ENCODE measurements at regions not wholly inside any gene's neighbourhood (a gene's known extent, or its start where the extent isn't known, plus 50 kb on each side); places are given as distances from the start of the nearest gene placed in this dataset.

DNA sequence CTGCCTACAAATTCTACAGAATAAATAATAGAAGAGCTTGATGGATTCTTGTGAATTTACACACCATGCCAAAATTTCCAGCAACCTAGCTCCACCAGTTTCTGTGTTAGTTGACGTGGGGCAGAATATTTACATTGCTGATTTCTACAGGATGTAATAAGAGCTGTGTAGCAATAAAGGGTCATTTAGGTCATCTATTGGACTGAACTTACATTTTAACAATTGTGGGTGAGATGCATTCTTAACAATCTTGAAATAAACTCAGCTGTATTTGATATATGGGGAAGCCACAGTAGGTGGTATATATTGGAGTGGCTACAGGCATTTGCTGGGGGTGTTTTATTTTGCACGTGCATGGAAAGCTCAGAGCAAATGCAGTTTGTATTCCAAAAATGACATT, 655.3 kb downstream of the IQCM start:
- H3K9me3 ChIP-seq (ENCODE audit: control insufficient read depth in 2 of 3, insufficient read depth in 1 of 3, low read length in 3 of 3): peaks cover 0 to 2% (median 0%) of the 10 kb centered on the region in 3 donors
- no peak overlapping the region for H3K9ac ChIP-seq (ENCODE audit: low read length in 3 of 3)
- H3K36me3 ChIP-seq (ENCODE audit: control insufficient read depth in 2 of 3, insufficient read depth in 3 of 3, low read length in 3 of 3): no peaks in the 10 kb centered on the region
- no peak overlapping the region for H3K27ac ChIP-seq (ENCODE audit: low read depth in 2 of 2, low read length in 2 of 2)
- DNase-seq (no peak), FAIRE-seq (no peak)
- no peaks in the 10 kb centered on the region for H3K4me1 ChIP-seq (ENCODE audit: control insufficient read depth in 2 of 3, insufficient read depth in 2 of 3, low read depth in 1 of 3, low read length in 3 of 3)
- no peaks in the 10 kb centered on the region for H3K27me3 ChIP-seq (ENCODE audit: control insufficient read depth, insufficient read depth, low read length)
- no peak overlapping the region for H3K4me3 ChIP-seq (ENCODE audit: low read length in 3 of 3)
- TF ChIP-seq, protein P1, sequence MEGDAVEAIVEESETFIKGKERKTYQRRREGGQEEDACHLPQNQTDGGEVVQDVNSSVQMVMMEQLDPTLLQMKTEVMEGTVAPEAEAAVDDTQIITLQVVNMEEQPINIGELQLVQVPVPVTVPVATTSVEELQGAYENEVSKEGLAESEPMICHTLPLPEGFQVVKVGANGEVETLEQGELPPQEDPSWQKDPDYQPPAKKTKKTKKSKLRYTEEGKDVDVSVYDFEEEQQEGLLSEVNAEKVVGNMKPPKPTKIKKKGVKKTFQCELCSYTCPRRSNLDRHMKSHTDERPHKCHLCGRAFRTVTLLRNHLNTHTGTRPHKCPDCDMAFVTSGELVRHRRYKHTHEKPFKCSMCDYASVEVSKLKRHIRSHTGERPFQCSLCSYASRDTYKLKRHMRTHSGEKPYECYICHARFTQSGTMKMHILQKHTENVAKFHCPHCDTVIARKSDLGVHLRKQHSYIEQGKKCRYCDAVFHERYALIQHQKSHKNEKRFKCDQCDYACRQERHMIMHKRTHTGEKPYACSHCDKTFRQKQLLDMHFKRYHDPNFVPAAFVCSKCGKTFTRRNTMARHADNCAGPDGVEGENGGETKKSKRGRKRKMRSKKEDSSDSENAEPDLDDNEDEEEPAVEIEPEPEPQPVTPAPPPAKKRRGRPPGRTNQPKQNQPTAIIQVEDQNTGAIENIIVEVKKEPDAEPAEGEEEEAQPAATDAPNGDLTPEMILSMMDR (IDR thresholded peaks at IDR 0.05; ENCODE audit: borderline replicate concordance, extremely low read depth, insufficient read depth): no peak
- intact Hi-C loops (cut with DNase I): no loop called here

DNA sequence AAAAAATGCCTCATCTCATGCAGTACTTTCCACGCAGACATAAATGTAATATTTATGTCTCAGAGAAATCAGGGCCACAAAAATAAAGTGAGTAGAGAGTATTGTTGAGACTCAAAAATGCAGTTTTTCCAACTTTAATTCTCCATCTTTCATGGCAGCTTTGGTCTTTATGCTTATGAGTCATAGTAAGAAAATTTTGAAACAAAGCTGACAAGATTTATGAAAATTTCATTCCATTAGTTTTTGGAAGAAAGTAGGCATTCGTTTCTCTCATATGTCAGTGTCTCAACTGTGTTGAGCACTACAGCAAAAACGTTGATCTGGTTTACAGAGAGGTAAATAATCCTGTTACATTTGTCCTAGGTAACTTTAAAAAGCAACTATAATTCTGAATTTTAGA, 656.8 kb downstream of the IQCM start:
- no peak overlapping the region for H3K9ac ChIP-seq (ENCODE audit: low read length in 3 of 3)
- H3K27ac ChIP-seq (ENCODE audit: low read depth in 2 of 2, low read length in 2 of 2): no peak overlapping the region
- DNase-seq: no peak
- H3K36me3 ChIP-seq (ENCODE audit: control insufficient read depth in 2 of 3, insufficient read depth in 3 of 3, low read length in 3 of 3): no peaks in the 10 kb centered on the region
- TF ChIP-seq, protein P1 (IDR thresholded peaks at IDR 0.05; ENCODE audit: borderline replicate concordance, extremely low read depth, insufficient read depth): no peak
- no peak for FAIRE-seq
- intact Hi-C loops (cut with DNase I): no loop called here
- H3K27me3 ChIP-seq (ENCODE audit: control insufficient read depth, insufficient read depth, low read length): no peaks in the 10 kb centered on the region
- no peak overlapping the region for H3K4me3 ChIP-seq (ENCODE audit: low read length in 3 of 3)
- no peaks in the 10 kb centered on the region for H3K4me1 ChIP-seq (ENCODE audit: control insufficient read depth in 2 of 3, insufficient read depth in 2 of 3, low read depth in 1 of 3, low read length in 3 of 3)
- H3K9me3 ChIP-seq (ENCODE audit: control insufficient read depth in 2 of 3, insufficient read depth in 1 of 3, low read length in 3 of 3): peaks cover 0 to 2% (median 0%) of the 10 kb centered on the region in 3 donors

DNA sequence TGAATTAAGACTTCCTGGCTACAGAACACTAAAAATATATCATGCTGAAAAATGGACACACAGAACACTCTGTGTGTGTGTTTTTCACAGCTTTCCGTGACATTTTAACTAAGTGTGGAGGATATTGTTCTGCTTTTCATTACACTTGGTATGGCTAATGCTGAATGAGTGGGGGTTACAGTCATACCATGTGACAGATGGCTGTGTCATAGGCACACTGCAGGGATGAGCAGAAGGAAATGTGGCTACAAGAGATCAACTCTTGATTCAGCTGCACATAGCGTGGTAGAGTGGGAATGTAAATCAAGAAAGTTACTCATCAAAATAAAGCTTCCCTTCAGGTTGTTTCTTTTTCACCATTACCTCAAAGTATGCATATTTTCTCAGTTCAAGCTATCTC, 669.8 kb downstream of the IQCM start:
- no peak for FAIRE-seq
- no peak for DNase-seq
- H3K4me1 ChIP-seq (ENCODE audit: control insufficient read depth in 2 of 3, insufficient read depth in 2 of 3, low read depth in 1 of 3, low read length in 3 of 3): no peaks in the 10 kb centered on the region
- H3K4me3 ChIP-seq (ENCODE audit: low read length in 3 of 3): no peak overlapping the region
- TF ChIP-seq, protein P1 (IDR thresholded peaks at IDR 0.05; ENCODE audit: borderline replicate concordance, extremely low read depth, insufficient read depth): no peak
- no peaks in the 10 kb centered on the region for H3K36me3 ChIP-seq (ENCODE audit: control insufficient read depth in 2 of 3, insufficient read depth in 3 of 3, low read length in 3 of 3)
- intact Hi-C loops (cut with DNase I): no loop called here
- H3K9me3 ChIP-seq (ENCODE audit: control insufficient read depth in 2 of 3, insufficient read depth in 1 of 3, low read length in 3 of 3): no peaks in the 10 kb centered on the region
- no peak overlapping the region for H3K9ac ChIP-seq (ENCODE audit: low read length in 3 of 3)
- H3K27me3 ChIP-seq (ENCODE audit: control insufficient read depth, insufficient read depth, low read length): no peaks in the 10 kb centered on the region
- H3K27ac ChIP-seq (ENCODE audit: low read depth in 2 of 2, low read length in 2 of 2): no peak overlapping the region

DNA sequence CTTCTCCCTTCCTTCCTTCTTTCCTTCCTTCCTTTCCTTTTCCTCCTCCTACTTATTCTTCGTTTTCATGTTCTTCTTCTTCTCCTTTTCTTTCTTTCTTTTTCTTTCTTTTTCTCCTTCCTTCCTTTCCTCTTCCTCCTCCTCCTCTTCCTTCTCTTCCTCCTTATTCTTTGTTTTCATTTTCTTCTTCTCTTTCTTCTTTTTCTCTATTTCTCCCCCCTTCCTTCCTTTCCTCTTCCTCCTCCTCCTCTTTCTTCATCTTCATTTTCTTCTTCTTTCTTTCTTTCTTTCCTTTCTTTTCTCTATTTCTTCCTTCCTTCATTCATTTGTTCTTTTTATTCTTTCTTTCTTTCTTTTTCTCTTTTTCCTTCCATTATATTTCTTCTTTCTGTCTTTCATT, 671.6 kb downstream of the IQCM start:
- H3K36me3 ChIP-seq (ENCODE audit: control insufficient read depth in 2 of 3, insufficient read depth in 3 of 3, low read length in 3 of 3): no peaks in the 10 kb centered on the region
- FAIRE-seq: no peak
- H3K27ac ChIP-seq (ENCODE audit: low read depth in 2 of 2, low read length in 2 of 2): no peak overlapping the region
- no peak overlapping the region for H3K9ac ChIP-seq (ENCODE audit: low read length in 3 of 3)
- H3K27me3 ChIP-seq (ENCODE audit: control insufficient read depth, insufficient read depth, low read length): no peaks in the 10 kb centered on the region
- H3K4me3 ChIP-seq (ENCODE audit: low read length in 3 of 3): no peak overlapping the region
- TF ChIP-seq, protein P1 (IDR thresholded peaks at IDR 0.05; ENCODE audit: borderline replicate concordance, extremely low read depth, insufficient read depth): no peak
- no peaks in the 10 kb centered on the region for H3K4me1 ChIP-seq (ENCODE audit: control insufficient read depth in 2 of 3, insufficient read depth in 2 of 3, low read depth in 1 of 3, low read length in 3 of 3)
- intact Hi-C loops (cut with DNase I): no loop called here
- H3K9me3 ChIP-seq (ENCODE audit: control insufficient read depth in 2 of 3, insufficient read depth in 1 of 3, low read length in 3 of 3): no peaks in the 10 kb centered on the region
- no peak for DNase-seq
